NB4 (cell line): ENCODE measurements at regions not wholly inside any gene's neighbourhood (a gene's known extent, or its start where the extent isn't known, plus 50 kb on each side); places are given as distances from the start of the nearest gene placed in this dataset.

Source experiments
- MYC ChIP-seq: IDR thresholded peaks from 2 replicates; pipeline ENCODE4 v1.6.1; 2011; ENCODE audit warnings: low read depth, low read length
- POLR2A ChIP-seq: IDR thresholded peaks from 2 replicates; pipeline ENCODE4 v1.6.1; 2011; ENCODE audit warnings: mild to moderate bottlenecking; ENCODE audit not compliant: insufficient read length; ENCODE audit errors: extremely low read depth
- TF ChIP-seq, protein P1 (sequence below): IDR thresholded peaks from one replicate; pipeline ENCODE4 v1.5.1; 2012; ENCODE audit warnings: low read depth, low read length
- TF ChIP-seq, protein P2 (sequence below): IDR thresholded peaks from 2 replicates; pipeline ENCODE4 v1.6.1; 2011; ENCODE audit warnings: low read depth, low read length

DNA sequence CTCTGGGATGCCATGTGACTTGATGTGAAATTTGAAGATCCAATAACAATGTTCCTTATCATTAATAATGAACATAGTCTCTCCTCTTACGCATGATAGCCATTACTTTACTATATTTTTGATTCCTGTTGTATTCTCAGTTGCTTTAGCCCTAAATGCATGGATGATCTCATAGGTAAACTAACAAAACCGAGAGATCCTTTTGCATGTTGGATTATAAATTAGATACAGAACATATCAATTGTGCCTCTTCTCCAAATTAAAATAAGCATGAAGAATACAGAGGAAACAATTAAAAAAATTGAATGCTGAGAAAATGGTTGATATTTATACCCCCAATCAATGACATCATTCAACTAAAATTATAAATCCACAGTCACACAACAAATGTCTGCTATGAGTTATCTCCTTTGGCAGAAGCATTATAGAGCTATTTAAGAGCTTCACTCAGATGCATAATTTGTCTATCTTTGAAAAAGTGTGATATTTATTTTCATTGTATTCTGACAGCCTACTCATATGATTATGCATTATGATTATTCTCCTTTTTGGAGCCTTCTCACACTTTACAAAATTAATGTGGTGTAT, 386.4 kb upstream of the STXBP6 start:
- TF ChIP-seq, protein P1, sequence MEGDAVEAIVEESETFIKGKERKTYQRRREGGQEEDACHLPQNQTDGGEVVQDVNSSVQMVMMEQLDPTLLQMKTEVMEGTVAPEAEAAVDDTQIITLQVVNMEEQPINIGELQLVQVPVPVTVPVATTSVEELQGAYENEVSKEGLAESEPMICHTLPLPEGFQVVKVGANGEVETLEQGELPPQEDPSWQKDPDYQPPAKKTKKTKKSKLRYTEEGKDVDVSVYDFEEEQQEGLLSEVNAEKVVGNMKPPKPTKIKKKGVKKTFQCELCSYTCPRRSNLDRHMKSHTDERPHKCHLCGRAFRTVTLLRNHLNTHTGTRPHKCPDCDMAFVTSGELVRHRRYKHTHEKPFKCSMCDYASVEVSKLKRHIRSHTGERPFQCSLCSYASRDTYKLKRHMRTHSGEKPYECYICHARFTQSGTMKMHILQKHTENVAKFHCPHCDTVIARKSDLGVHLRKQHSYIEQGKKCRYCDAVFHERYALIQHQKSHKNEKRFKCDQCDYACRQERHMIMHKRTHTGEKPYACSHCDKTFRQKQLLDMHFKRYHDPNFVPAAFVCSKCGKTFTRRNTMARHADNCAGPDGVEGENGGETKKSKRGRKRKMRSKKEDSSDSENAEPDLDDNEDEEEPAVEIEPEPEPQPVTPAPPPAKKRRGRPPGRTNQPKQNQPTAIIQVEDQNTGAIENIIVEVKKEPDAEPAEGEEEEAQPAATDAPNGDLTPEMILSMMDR: no peak
- TF ChIP-seq POLR2A (no peak), MYC (no peak)
- TF ChIP-seq, protein P2, sequence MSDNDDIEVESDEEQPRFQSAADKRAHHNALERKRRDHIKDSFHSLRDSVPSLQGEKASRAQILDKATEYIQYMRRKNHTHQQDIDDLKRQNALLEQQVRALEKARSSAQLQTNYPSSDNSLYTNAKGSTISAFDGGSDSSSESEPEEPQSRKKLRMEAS: no peak
